WTC11 (cell line): ENCODE measurements at regions not wholly inside any gene's neighbourhood (a gene's known extent, or its start where the extent isn't known, plus 50 kb on each side); places are given as distances from the start of the nearest gene placed in this dataset.

Experiments used
- ATAC-seq: fragments of 200-7000 bp; cut with Tn5 transposase; 2 replicates; pipeline ENCODE4 v1.10.0; 2021; ENCODE audit warnings: mild to moderate bottlenecking, moderate library complexity
- CTCF ChIA-PET: fragments of 300-600 bp; sonication (Branson Sonifier 250); formaldehyde crosslinking; loops from one replicate; lab custom pipeline; 2021; ENCODE audit warnings: antibody characterized with exemption; lab: Charles Lee
- POLR2A ChIA-PET: fragments of 350-600 bp; sonication (Branson Sonifier 250); formaldehyde crosslinking; loops from one replicate; lab custom pipeline; 2021; ENCODE audit warnings: antibody characterized with exemption; lab: Charles Lee
- DNase-seq: peaks from one replicate; pipeline ENCODE4 v3.0.0; 2021; ENCODE audit warnings: low spot score
- H3K27ac Mint-ChIP-seq: 2 replicates; pipeline ENCODE4 v1.8.0; 2021; ENCODE audit warnings: mixed read lengths
- H3K27me3 Mint-ChIP-seq: 2 replicates; pipeline ENCODE4 v1.8.0; 2021; ENCODE audit warnings: low read depth, mild to moderate bottlenecking, moderate library complexity, mixed read lengths
- H3K36me3 Mint-ChIP-seq: 2 replicates; pipeline ENCODE4 v1.8.0; 2021; ENCODE audit warnings: mixed read lengths
- H3K4me1 Mint-ChIP-seq: 2 replicates; pipeline ENCODE4 v1.8.0; 2022; ENCODE audit warnings: mixed read lengths
- H3K4me3 Mint-ChIP-seq: 2 replicates; pipeline ENCODE4 v1.8.0; 2021; ENCODE audit warnings: mild to moderate bottlenecking, moderate library complexity, mixed read lengths
- H3K9me3 Mint-ChIP-seq: 2 replicates; pipeline ENCODE4 v1.8.0; 2021; ENCODE audit warnings: mixed read lengths
- CBFB ChIP-seq: sonication (generic); formaldehyde crosslinking; IDR thresholded peaks from 2 replicates; pipeline ENCODE4 v1.8.1; 2022; ENCODE audit warnings: mild to moderate bottlenecking, low read depth, missing genetic modification reagents
- CREB1 ChIP-seq: sonication (generic); formaldehyde crosslinking; IDR thresholded peaks from 2 replicates; pipeline ENCODE4 v1.8.0; 2023; ENCODE audit warnings: mild to moderate bottlenecking, missing genetic modification reagents
- CTCF ChIP-seq: fragments of 200-600 bp; IDR thresholded peaks from 2 replicates; pipeline ENCODE4 v1.8.0; 2022; ENCODE audit warnings: antibody characterized with exemption
- E2F4 ChIP-seq: sonication (generic); formaldehyde crosslinking; IDR thresholded peaks from 2 replicates; pipeline ENCODE4 v1.8.1; 2022; ENCODE audit warnings: low read depth, mild to moderate bottlenecking, moderate library complexity, missing genetic modification reagents, borderline replicate concordance
- FOXK1 ChIP-seq: sonication (generic); formaldehyde crosslinking; IDR thresholded peaks from 2 replicates; pipeline ENCODE4 v1.8.0; 2022; ENCODE audit warnings: mild to moderate bottlenecking, moderate library complexity, missing genetic modification reagents
- KAT7 ChIP-seq: sonication (generic); formaldehyde crosslinking; IDR thresholded peaks from 2 replicates; pipeline ENCODE4 v1.8.1; 2023; ENCODE audit warnings: missing genetic modification reagents, mild to moderate bottlenecking, borderline replicate concordance
- MLX ChIP-seq: sonication (generic); formaldehyde crosslinking; IDR thresholded peaks from 2 replicates; pipeline ENCODE4 v1.8.1; 2023; ENCODE audit warnings: mild to moderate bottlenecking, missing genetic modification reagents, moderate library complexity
- MXD4 ChIP-seq: fragments of 250-450 bp; sonication (Bioruptor Pico); IDR thresholded peaks from 2 replicates; pipeline ENCODE4 v1.8.0; 2021; ENCODE audit warnings: mild to moderate bottlenecking, moderate library complexity, borderline replicate concordance
- PRDM15 ChIP-seq: sonication (generic); formaldehyde crosslinking; IDR thresholded peaks from 2 replicates; pipeline ENCODE4 v1.8.0; 2022; ENCODE audit warnings: missing genetic modification reagents
- SMAD3 ChIP-seq: sonication (generic); formaldehyde crosslinking; IDR thresholded peaks from 2 replicates; pipeline ENCODE4 v1.8.0; 2022; ENCODE audit warnings: missing genetic modification reagents, mild to moderate bottlenecking, borderline replicate concordance
- STAT6 ChIP-seq: sonication (generic); formaldehyde crosslinking; conservative IDR thresholded peaks from 2 replicates; pipeline ENCODE4 v1.8.1; 2023; ENCODE audit warnings: mild to moderate bottlenecking, low read depth, missing genetic modification reagents, moderate library complexity
- ZNF263 ChIP-seq: sonication (generic); formaldehyde crosslinking; IDR thresholded peaks from 2 replicates; pipeline ENCODE4 v1.8.1; 2022; ENCODE audit warnings: low read depth, mild to moderate bottlenecking, moderate library complexity, missing genetic modification reagents
- ZNF281 ChIP-seq: sonication (generic); formaldehyde crosslinking; IDR thresholded peaks from 2 replicates; pipeline ENCODE4 v1.8.0; 2023; ENCODE audit warnings: mild to moderate bottlenecking, missing genetic modification reagents
- ZNF423 ChIP-seq: fragments of 250-450 bp; sonication (Bioruptor Pico); IDR thresholded peaks from 2 replicates; pipeline ENCODE4 v2.1.2; 2022; ENCODE audit warnings: mild to moderate bottlenecking, moderate library complexity
- ZNF671 ChIP-seq: fragments of 250-450 bp; sonication (Bioruptor Pico); IDR thresholded peaks from 2 replicates; pipeline ENCODE4 v1.8.0; 2021; ENCODE audit warnings: mild to moderate bottlenecking

- TF ChIP-seq ZNF281 (CRISPR knock-in tag) (no peak), CREB1 (no peak)
These were observed 141.6 kb downstream of the RGS9 start (continued) for GRCh38 chr17:65278820-65279184.

GRCh38 chr17:65278050-65278819, 141.1 kb downstream of the RGS9 start:
- Mint-ChIP-seq H3K9me3 (peaks cover 6% of the 10 kb centered on the region; the same call in 1 of the 2 replicates), H3K27me3 (no peaks in the 10 kb centered on the region), H3K27ac (no peak overlapping the region), H3K36me3 (no peaks in the 10 kb centered on the region), H3K4me1 (peaks cover 16% of the 10 kb centered on the region), H3K4me3 (no peak overlapping the region)
- peak; percentile 83 for DNase-seq
- ChIA-PET POLR2A (no interaction called here), CTCF (interaction anchor here (0.6 to 2.5 kb wide), 6 partner anchors 16 to 887 kb away, joined by 3 to 13 read pairs (median 6); no protein-coding TSS in a partner anchor)
- ATAC-seq: peak; percentile 99
- TF ChIP-seq ZNF423 (CRISPR knock-in tag) (no peak), STAT6 (CRISPR knock-in tag) (no peak), MXD4 (CRISPR knock-in tag) (no peak), PRDM15 (peak; percentile 59; the same call in 1 of the 2 replicates), CTCF (peak; percentile 62; the same call in 1 of the 2 replicates), KAT7 (CRISPR knock-in tag) (no peak)

GRCh38 chr17:65277576-65277975, 140.4 kb downstream of the RGS9 start:
- ChIA-PET POLR2A (no interaction called here), CTCF (interaction anchor here (0.7 to 2.5 kb wide), 5 partner anchors 17 to 888 kb away, joined by 3 to 13 read pairs (median 7); no protein-coding TSS in a partner anchor)
- peaks cover 16% of the 10 kb centered on the region for H3K4me1 Mint-ChIP-seq
- TF ChIP-seq MXD4 (CRISPR knock-in tag): no peak
- TF ChIP-seq FOXK1 (CRISPR knock-in tag): no peak
- TF ChIP-seq CBFB: no peak
- TF ChIP-seq MLX (CRISPR knock-in tag): no peak
- TF ChIP-seq ZNF263 (CRISPR knock-in tag): no peak
- TF ChIP-seq ZNF671 (CRISPR knock-in tag): no peak
- TF ChIP-seq E2F4 (CRISPR knock-in tag): no peak
- TF ChIP-seq STAT6 (CRISPR knock-in tag): no peak
- TF ChIP-seq ZNF423 (CRISPR knock-in tag): no peak
- no peak for TF ChIP-seq SMAD3 (CRISPR knock-in tag)

More at GRCh38 chr17:65277576-65277975, 140.4 kb downstream of the RGS9 start:
- DNase-seq: no peak
- no peak overlapping the region for H3K27ac Mint-ChIP-seq
- ATAC-seq: no peak
- H3K4me3 Mint-ChIP-seq: no peak overlapping the region
- H3K36me3 Mint-ChIP-seq: no peaks in the 10 kb centered on the region
- H3K27me3 Mint-ChIP-seq: no peaks in the 10 kb centered on the region
- H3K9me3 Mint-ChIP-seq: peaks cover under 1% of the 10 kb centered on the region; the same call in 1 of the 2 replicates
